Mesothelial cell of epicardium (in vitro differentiated cells): ENCODE measurements at regions not wholly inside any gene's neighbourhood (a gene's known extent, or its start where the extent isn't known, plus 50 kb on each side); places are given as distances from the start of the nearest gene placed in this dataset.

Experiments used
- DNase-seq, 2 experiments: peaks; one replicate each; pipeline ENCODE4 v3.0.0; 2021; ENCODE audit warnings: low spot score in 2 of 2; ENCODE audit not compliant: unreplicated experiment in 2 of 2
- H3K27ac Mint-ChIP-seq: 2 replicates; pipeline ENCODE4 v1.8.0; 2021; ENCODE audit warnings: mixed read lengths
- H3K27me3 Mint-ChIP-seq: 2 replicates; pipeline ENCODE4 v1.8.0; 2021; ENCODE audit warnings: low read depth, mixed read lengths
- H3K36me3 Mint-ChIP-seq: 2 replicates; pipeline ENCODE4 v1.8.0; 2021; ENCODE audit warnings: mixed read lengths
- H3K4me1 Mint-ChIP-seq: 2 replicates; pipeline ENCODE4 v1.8.0; 2021; ENCODE audit warnings: mixed read lengths
- H3K4me3 Mint-ChIP-seq: 2 replicates; pipeline ENCODE4 v1.8.0; 2021; ENCODE audit warnings: mild to moderate bottlenecking, moderate library complexity, mixed read lengths
- H3K9me3 Mint-ChIP-seq: 2 replicates; pipeline ENCODE4 v1.8.0; 2021; ENCODE audit warnings: mixed read lengths
- TF ChIP-seq, protein P1 (sequence below): fragments of 200-600 bp; sonication (generic); IDR thresholded peaks from one replicate; pipeline ENCODE4 v1.5.0; 2021; ENCODE audit warnings: antibody characterized with exemption; ENCODE audit not compliant: unreplicated experiment

DNA sequence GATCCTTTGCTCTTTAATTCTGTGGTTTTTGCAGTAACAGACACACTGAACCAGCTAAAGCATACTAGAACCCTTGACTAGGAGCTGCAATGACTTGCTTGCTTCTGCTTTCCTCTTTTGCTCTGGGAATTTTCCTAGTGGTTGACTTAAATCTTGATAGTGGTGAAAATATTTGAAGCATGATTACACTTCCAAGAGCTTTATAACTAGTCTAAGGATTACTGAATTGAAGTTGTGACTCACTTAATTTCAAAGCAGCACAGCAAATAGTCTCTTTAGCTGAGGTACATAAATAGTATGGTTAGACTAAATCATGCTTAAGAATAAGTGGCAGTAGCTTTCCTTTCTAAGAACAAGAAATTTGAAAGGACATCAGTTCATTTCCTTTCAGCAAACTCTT is 513.5 kb upstream of the GBE1 start:
- H3K4me3 Mint-ChIP-seq = no peak overlapping the region
- H3K36me3 Mint-ChIP-seq = peaks cover 1% of the 10 kb centered on the region
- H3K9me3 Mint-ChIP-seq = peaks cover 21% of the 10 kb centered on the region
- H3K27ac Mint-ChIP-seq = no peak overlapping the region
- no peak for DNase-seq
- no peaks in the 10 kb centered on the region for H3K4me1 Mint-ChIP-seq
- TF ChIP-seq, protein P1, sequence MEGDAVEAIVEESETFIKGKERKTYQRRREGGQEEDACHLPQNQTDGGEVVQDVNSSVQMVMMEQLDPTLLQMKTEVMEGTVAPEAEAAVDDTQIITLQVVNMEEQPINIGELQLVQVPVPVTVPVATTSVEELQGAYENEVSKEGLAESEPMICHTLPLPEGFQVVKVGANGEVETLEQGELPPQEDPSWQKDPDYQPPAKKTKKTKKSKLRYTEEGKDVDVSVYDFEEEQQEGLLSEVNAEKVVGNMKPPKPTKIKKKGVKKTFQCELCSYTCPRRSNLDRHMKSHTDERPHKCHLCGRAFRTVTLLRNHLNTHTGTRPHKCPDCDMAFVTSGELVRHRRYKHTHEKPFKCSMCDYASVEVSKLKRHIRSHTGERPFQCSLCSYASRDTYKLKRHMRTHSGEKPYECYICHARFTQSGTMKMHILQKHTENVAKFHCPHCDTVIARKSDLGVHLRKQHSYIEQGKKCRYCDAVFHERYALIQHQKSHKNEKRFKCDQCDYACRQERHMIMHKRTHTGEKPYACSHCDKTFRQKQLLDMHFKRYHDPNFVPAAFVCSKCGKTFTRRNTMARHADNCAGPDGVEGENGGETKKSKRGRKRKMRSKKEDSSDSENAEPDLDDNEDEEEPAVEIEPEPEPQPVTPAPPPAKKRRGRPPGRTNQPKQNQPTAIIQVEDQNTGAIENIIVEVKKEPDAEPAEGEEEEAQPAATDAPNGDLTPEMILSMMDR = no peak
- H3K27me3 Mint-ChIP-seq = no peaks in the 10 kb centered on the region

DNA sequence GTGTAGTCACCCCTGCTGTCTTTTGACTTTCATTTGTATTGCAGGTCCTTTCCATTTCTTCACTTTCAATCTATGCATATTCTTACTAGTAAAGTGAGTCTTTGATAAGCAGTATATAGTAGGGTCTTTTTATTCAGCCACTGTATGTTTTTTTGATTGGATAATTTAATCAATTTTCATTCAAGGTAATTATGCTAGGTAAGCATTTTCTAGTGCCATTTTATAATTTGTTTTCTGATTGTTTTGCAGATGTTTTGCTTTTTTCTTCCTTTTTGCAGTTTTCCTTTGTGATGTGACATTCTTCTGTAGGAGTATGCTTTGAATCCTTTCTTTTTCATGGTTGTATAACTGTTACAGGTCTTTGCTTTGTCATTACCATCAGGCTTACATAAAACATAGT is 504.3 kb upstream of the GBE1 start:
- Mint-ChIP-seq H3K36me3 (no peaks in the 10 kb centered on the region), H3K4me1 (no peaks in the 10 kb centered on the region)
- no peak for DNase-seq

DNA sequence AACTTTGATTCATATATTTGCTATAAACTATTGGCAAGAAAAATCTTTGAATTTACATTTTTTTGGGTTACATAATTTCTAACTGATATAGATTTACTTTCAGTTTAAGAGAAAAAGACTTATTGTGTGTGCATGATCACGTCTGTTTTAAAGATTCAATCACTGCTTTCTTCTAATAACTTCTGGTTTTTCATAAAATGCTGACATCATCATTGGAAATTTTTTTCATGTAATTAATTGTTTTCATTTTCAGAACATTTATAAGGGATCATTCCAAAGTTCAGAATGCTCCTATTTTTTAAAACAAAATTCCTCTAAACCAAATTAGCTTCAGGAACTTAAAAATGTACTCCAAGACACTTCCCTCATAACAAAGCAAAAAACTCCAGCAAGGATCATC is 500.7 kb upstream of the GBE1 start:
- Mint-ChIP-seq H3K9me3 (no peaks in the 10 kb centered on the region), H3K27me3 (no peaks in the 10 kb centered on the region), H3K36me3 (no peaks in the 10 kb centered on the region), H3K4me1 (no peaks in the 10 kb centered on the region), H3K4me3 (no peak overlapping the region), H3K27ac (no peak overlapping the region)
- TF ChIP-seq, protein P1 = no peak
- DNase-seq = no peak

More for the DNA sequence above, 504.3 kb upstream of the GBE1 start:
- no peak overlapping the region for H3K27ac Mint-ChIP-seq
- H3K9me3 Mint-ChIP-seq = peaks cover 9% of the 10 kb centered on the region
- no peaks in the 10 kb centered on the region for H3K27me3 Mint-ChIP-seq
- H3K4me3 Mint-ChIP-seq = no peak overlapping the region
- TF ChIP-seq, protein P1 = no peak

DNA sequence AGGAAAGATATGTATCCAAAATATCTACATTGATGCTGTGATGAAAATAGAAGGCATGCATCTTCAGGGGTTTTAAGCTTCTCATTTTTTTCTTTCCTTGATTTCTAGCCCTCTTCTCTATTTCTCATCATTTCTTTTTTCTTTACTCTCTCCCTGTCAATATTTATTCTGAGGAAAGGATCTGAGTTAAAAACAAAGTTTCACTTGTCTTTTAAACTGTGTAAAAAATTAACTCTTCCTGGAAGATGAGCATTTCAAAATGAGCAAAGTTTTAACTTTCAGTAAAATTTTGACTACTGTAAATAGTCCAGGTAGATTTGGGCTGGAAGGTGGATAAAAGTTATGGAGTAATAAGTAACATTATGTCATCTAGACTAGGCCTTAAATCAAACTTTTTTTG is 500.2 kb upstream of the GBE1 start:
- no peak for DNase-seq
- H3K27ac Mint-ChIP-seq = no peak overlapping the region
- no peaks in the 10 kb centered on the region for H3K4me1 Mint-ChIP-seq
- no peak overlapping the region for H3K4me3 Mint-ChIP-seq
- TF ChIP-seq, protein P1 = no peak
- no peaks in the 10 kb centered on the region for H3K9me3 Mint-ChIP-seq
- H3K27me3 Mint-ChIP-seq = no peaks in the 10 kb centered on the region
- H3K36me3 Mint-ChIP-seq = no peaks in the 10 kb centered on the region

DNA sequence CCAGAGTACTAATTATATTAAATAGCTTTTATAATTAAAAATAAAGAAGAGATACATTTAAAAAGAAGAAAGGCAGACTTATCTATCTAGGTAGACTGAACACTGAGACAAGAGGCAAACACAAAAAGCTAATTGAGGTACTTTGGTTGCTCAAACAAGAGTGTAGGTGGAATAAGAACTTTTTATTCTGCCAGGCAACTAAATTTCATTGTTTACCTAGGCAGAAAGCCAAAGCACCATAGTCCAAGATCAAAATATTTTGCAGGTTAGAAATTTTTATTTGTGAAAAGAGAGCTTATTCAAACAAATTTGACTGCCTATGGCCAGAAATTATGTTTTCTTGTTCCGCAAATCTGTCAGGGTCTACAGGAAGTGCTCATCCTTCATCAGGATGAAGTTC is 499.6 kb upstream of the GBE1 start:
- no peaks in the 10 kb centered on the region for H3K36me3 Mint-ChIP-seq
- H3K4me3 Mint-ChIP-seq = no peak overlapping the region
- no peaks in the 10 kb centered on the region for H3K4me1 Mint-ChIP-seq
- DNase-seq = no peak
- TF ChIP-seq, protein P1 = no peak
- H3K27me3 Mint-ChIP-seq = no peaks in the 10 kb centered on the region
- no peak overlapping the region for H3K27ac Mint-ChIP-seq
- H3K9me3 Mint-ChIP-seq = no peaks in the 10 kb centered on the region

DNA sequence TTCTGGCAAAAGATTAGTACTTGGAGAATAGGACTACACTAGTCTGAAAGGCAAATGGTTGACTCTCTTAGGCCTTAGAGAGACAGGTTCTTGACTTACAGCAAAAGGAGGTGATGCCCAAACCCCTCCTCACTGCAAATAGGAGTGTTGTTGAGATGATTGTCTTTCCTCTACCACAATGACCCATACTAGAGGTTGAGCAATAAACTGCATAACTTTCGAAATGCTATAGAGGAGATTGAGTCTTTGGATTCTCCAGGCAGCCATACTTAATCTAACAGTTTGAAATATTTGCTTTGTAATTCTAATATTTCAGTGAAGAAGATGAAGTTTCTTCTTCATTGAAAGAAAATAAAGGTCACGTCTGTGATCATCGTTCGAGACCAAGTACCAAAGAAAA is 498.5 kb upstream of the GBE1 start:
- TF ChIP-seq, protein P1 = no peak
- H3K36me3 Mint-ChIP-seq = no peaks in the 10 kb centered on the region
- no peak for DNase-seq
- no peaks in the 10 kb centered on the region for H3K4me1 Mint-ChIP-seq
- no peaks in the 10 kb centered on the region for H3K9me3 Mint-ChIP-seq
- H3K27ac Mint-ChIP-seq = no peak overlapping the region
- no peak overlapping the region for H3K4me3 Mint-ChIP-seq
- H3K27me3 Mint-ChIP-seq = no peaks in the 10 kb centered on the region
